GM18507 (cell line): ENCODE measurements at regions not wholly inside any gene's neighbourhood (a gene's known extent, or its start where the extent isn't known, plus 50 kb on each side); places are given as distances from the start of the nearest gene placed in this dataset.

Source experiments
- DNase-seq: peaks from one replicate; pipeline ENCODE4 v3.0.0; 2011; ENCODE audit warnings: low read depth; ENCODE audit not compliant: insufficient read length; ENCODE audit errors: extremely low spot score
- FAIRE-seq: peaks from 2 replicates; lab custom pipeline; 2011; peaks lifted over from hg19 to GRCh38; lab: Jason Lieb, UNC

DNA sequence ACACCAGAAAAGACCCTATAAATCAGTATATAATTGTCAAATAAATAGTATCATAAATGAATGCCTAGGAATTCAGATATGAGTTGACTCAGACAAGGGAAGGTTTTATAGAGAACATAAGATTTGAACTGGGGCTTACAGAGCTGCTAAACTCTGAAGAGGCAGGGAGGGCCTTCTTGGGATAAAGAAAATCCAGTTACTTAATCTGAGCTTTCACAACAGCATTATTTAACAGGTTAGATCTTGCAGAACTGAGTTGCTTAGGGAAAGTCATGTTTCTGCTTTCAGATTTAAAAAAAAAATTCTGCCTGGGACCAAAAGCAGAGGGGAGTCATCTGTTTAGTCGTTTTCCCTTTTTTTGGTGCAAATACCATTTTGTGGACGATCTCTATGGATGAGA lies 594.8 kb upstream of the FZD8 start:
- FAIRE-seq = no peak
- DNase-seq = no peak

GRCh38 chr10:36236341-36236740 lies 594.2 kb upstream of the FZD8 start:
- FAIRE-seq (no peak), DNase-seq (no peak)

DNA sequence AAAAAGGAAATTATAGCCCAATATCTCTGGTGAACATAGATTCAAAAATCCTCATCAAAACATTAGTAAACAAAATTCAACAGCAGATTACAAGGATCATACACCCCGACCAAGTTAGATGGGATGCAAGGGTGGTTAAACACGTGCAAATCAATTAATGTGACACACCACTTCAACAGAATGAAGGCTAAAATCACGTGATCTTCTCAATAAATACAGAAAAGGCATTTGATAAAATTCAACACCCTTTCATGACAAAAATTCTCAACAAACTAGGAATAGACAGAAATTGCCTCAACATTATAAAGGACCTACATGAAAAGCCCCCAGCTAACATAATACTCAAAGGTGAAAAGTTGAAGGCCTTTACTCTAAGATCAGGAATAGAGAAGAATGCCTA lies 590.8 kb upstream of the FZD8 start:
- no peak for FAIRE-seq
- DNase-seq = no peak

DNA sequence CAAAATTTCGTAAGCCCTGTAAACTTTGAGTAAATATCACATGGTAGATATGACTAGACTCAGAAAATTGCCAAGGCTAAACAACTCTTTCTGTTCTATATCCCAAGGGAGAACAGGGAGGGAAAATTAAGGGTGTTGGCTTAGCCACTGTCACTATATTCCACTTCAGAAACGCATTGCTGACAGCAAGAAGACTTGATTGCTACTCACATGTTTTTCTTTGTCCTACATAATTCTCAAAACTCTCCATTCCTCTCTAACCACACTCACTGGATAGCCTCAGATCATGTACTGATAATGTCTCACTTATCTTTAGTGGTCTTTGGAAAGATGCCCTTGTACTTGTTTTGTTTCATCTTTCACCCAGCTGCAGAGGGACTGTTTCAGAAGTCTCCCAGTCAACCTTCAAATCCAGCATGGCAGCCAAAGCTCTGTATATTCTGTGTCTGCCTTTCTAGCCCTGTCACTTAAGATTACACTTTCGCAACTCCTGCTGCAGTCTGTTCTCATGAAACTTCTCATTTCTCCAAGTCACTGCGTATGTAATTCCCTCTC lies 582.4 kb upstream of the FZD8 start:
- FAIRE-seq (no peak), DNase-seq (no peak)

GRCh38 chr10:36221101-36221500 lies 579.0 kb upstream of the FZD8 start:
- FAIRE-seq (no peak), DNase-seq (no peak)

DNA sequence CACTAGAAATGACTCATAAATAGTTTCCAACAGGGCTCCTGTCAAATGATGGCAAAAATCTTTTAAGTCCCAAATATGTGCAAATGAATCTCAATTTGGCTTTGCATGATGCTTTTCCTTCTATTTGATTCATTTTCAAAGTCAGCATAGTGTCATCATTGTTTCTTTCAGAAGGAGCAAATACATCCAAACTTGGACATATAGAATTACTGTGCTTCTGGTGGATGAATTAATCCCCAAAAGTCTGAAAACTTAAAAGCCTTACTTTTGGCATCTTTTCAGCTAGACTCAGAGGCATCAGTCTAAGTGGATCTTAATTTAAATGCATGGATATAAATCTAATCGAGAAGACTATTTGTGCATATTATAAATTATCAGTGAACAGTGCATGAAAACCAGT lies 578.1 kb upstream of the FZD8 start:
- no peak for FAIRE-seq
- DNase-seq = no peak

- DNase-seq = no peak
- FAIRE-seq = no peak
Measured at GRCh38 chr10:36211856-36212255, 569.8 kb upstream of the FZD8 start.

DNA sequence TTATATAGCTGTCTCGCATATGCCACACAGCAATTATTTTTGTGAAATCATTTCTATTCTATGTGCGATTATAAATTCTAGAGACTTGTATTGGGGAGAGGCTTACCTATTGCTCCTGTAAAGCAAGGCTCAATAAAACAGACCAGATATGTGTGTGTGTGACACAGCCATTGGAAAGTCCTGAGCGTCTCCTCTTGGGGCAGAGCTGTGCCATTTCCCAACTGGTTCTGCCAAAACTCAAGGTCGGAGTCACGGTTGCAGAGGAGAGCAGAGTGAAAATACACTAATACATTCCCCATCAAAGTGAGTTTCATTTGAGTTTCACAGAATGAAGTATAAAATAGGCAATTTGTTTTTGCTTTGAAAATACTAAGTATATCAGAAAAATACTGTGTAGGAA lies 567.4 kb upstream of the FZD8 start:
- DNase-seq = no peak
- no peak for FAIRE-seq

GRCh38 chr10:36202881-36203280 lies 560.8 kb upstream of the FZD8 start:
- FAIRE-seq (no peak), DNase-seq (no peak)

DNA sequence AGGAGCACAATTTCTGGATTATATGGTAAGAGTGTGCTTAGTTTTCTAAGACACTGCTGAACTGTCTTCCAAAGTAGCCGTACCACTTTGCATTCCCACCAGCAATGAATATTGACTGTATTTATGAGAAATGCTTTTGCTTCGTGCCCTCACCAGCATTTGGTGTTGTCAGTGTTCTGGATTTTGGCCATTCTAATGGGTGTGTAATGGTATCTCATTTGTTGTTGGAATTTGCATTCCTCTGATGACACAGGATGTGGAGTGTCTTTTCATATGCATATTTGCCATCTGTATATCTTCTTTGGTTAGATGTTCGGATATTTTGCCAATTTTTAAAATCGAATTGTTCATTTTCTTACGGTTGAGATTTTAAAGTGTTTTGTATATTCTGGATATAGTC lies 558.5 kb upstream of the FZD8 start:
- FAIRE-seq = no peak
- DNase-seq = no peak

DNA sequence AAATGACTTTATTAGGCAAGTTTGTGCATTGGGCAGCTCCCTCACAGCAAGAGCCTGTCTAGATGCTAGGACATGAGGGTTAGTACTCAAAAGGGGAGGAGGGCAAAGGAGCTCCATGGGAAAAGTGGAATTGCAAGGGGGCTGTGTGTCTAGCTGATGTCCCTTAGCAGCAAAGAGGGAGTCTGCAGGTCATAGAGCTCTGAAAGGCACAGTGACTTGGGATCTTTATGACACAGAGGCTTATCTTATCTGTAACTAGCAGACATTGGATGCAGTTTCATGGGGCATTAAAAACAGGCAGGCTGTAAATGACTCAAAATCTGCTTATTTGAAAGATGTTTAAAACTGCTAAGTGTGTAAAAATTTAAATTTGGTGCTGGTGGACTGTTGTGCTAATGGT lies 556.2 kb upstream of the FZD8 start:
- no peak for FAIRE-seq
- no peak for DNase-seq

DNA sequence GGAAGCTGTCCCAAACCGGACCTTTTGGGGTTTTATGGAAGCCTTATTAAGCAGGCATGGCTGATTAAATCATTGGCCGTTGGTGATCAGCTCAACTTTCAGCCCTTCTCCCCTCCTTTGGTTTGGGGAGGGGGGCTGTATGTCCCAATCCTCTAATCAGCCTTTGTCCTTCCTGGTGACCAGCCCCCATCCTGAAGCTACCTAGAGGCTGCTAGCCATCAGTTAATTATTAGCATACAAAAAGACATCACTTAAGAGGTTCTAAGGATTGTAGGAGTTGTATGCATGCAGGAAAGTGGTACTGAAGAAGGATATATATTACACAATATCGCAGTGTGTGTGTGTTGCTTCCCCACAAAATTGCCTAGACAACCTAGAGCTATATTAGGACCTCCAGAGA lies 553.3 kb upstream of the FZD8 start:
- FAIRE-seq = no peak
- no peak for DNase-seq

DNA sequence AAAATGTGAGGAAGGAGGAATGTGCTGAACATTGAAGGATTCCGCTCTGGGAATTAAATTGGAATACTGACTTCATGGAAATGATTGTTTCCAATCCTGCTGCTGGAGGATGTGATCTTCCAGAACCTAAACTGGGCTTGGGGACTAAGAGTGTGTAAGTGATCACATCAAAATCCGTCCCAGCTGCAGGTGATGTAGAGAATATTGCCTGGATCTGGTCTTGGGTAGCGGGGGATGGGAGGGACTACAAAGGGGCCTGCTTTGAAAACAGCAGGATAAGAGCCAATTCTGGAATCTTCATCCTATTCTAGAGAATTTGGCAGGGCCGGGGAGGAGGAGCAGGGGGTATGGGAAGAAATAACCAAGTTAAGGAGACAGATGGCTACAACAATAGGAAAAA lies 552.2 kb upstream of the FZD8 start:
- DNase-seq (no peak), FAIRE-seq (no peak)

- no peak for FAIRE-seq
- no peak for DNase-seq
Measured at GRCh38 chr10:36191009-36191408, 548.9 kb upstream of the FZD8 start.

- FAIRE-seq (no peak), DNase-seq (no peak)
Measured at GRCh38 chr10:36188461-36188860, 546.4 kb upstream of the FZD8 start.

DNA sequence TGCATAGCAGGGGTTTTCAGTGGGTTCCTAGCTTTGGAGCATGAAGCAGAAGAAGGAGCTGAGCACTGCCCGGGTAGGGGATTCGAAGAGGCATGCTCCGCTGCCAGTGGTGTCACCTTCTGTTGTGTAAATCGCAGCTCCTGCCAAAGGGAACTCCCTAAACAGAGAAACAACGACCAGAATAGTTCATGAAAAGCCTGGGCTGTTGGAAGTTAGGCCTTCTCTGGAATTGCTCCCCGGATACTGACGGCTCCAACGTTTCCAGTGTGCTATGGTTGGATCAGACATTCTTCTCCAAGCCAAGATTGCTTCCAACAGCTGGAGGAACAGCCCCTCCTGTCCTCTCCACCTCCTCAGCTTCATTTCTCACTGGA lies 546.0 kb upstream of the FZD8 start:
- no peak for DNase-seq
- FAIRE-seq = no peak

DNA sequence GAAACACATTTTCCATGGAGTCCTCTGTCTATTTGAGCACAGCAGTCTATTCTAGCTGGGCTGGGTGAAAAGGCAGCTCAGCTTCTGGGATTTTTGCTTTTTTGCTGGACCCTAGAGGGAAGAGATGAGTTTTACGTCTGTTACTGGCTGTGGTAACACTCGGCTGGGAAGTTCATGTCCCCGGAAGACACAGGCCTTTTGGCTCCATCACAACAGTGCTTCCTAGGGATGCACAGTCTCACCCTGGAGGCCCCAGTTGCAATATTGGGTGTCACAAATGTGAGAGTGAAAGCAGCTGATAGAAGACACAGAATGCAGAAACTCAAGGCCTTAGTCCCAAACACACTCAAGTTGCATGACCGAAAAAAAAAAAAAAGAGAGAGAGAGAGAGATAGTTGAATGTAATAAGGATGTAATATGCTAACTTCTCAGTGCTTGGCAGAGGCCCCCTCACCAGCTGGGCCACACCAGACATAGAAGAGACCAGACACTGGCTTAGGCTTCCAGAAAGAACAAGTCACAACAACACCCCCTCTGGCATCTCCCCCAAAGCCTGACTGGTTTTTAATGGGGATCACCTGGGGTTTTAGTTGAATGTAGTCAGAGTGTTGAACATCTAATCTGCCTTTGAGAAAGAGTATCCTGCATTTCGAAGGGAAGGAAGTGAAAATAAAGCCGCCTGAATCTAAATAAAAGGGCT lies 545.4 kb upstream of the FZD8 start:
- no peak for FAIRE-seq

DNA sequence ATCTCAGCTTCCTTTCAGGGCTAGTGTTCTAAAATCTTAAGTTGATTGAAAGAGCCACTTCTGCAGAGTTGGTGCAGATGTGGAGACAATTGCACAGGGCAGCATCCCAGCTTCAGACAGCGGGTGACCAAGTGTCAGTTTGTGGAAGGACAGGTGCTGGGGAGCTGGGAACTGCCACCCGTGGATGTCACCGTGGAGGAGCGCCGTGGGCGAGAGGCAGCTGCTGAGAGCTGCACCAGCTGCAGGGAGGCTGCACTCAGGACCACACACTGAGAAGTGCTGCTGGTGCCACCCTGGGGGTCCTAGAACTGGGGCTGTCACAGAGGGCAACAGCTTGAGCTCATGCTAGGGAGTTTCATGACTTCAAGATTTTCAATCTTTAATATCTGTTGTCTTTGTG lies 543.0 kb upstream of the FZD8 start:
- FAIRE-seq = no peak
- no peak for DNase-seq

More for the DNA sequence above, 545.4 kb upstream of the FZD8 start:
- DNase-seq = no peak

DNA sequence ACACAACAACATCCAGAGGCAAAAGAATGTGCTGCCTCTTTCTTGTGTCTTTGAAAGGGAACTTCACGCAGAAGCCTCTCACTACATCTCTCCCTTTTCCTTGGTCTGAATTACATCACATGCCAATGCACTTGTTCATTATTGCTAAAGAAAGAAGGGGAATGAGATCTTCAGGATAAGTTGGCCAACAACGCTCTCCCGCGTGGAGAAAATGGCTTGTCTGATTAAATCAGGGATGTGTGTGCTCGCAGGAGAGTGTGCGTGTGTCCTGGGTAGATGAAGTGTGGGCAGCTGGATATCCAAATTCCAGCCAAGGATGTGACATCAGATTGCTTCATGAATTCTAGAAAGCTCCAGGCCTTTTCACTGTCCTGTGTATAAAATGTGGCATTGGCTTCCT lies 541.6 kb upstream of the FZD8 start:
- no peak for FAIRE-seq
- DNase-seq = no peak

DNA sequence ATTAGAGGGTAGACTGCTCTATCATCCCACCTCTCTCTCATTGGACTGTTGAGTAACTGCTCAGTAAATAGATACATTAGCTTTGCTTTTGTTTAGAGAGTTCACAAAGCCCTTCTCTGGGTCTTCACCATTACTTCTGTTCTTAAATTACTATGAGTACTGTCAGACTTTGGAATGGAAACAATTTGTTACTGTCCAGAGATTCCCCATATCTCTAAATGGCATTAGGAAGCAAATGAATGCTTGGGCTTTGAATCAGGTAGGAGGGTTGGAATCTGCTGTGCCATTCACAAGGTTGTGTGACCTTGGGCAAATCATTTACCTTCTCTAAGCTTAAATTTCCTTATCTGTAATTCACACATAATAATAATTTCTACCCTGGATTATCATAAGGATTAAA lies 541.0 kb upstream of the FZD8 start:
- FAIRE-seq (no peak), DNase-seq (no peak)

DNA sequence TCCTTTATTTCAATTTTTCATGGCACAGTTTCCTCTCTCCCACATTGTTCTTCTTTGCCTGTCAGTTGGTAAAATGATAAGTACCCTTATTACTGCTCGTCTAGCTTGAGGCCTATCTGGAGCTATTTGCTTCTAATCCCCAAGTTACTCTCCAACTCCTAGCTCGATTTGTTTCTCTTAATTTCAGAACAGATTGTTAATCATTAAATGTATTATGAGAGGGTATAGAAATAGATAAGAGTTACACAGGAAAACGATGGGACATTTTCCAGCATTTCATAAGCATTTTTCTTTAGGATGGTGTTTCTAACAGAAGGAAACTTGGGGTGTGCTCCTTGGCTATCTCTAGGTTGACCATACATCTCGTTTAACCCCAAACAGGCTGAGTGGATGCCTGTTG lies 540.5 kb upstream of the FZD8 start:
- FAIRE-seq (no peak), DNase-seq (no peak)

GRCh38 chr10:36182179-36182566 lies 540.1 kb upstream of the FZD8 start:
- FAIRE-seq = no peak

More at GRCh38 chr10:36182179-36182566, 540.1 kb upstream of the FZD8 start:
- DNase-seq = no peak
